ENCODE measurements at regions not wholly inside any gene's neighbourhood (a gene's known extent, or its start where the extent isn't known, plus 50 kb on each side); places are given as distances from the start of the nearest gene placed in this dataset.

DNA sequence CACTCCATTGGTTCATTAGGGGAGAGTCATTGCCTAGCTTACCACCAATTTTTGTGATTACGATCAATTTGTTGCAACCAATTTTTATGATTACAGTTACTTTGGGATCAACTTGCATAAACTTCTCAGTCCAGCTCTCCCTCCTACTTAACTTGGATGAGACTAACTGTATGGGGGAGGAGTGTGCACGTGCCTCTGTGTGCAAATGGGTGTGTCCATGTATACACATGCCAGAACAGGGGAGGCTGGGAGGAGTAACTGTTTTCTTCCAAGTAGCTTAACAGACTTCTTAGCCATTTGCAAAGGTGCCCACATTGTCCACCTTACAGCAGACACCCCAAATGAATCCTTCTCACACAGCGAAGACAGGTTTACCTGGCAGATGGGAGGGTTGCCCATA is 117.7 kb upstream of the VCX3B start:
- Histone ChIP-seq H3K9me3 (no peaks in the 10 kb centered on the region), H3K4me1 (ENCODE audit: low read depth) (no peaks in the 10 kb centered on the region), H3K36me3 (ENCODE audit: low read depth) (no peaks in the 10 kb centered on the region), H3K4me3 (no peak overlapping the region)
- ATAC-seq (no peak), DNase-seq (no peak)
- intact Hi-C loops (cut with DNase I, micrococcal nuclease): no loop called here
- TF ChIP-seq, protein P1, sequence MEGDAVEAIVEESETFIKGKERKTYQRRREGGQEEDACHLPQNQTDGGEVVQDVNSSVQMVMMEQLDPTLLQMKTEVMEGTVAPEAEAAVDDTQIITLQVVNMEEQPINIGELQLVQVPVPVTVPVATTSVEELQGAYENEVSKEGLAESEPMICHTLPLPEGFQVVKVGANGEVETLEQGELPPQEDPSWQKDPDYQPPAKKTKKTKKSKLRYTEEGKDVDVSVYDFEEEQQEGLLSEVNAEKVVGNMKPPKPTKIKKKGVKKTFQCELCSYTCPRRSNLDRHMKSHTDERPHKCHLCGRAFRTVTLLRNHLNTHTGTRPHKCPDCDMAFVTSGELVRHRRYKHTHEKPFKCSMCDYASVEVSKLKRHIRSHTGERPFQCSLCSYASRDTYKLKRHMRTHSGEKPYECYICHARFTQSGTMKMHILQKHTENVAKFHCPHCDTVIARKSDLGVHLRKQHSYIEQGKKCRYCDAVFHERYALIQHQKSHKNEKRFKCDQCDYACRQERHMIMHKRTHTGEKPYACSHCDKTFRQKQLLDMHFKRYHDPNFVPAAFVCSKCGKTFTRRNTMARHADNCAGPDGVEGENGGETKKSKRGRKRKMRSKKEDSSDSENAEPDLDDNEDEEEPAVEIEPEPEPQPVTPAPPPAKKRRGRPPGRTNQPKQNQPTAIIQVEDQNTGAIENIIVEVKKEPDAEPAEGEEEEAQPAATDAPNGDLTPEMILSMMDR (IDR thresholded peaks at IDR 0.05): no peak

DNA sequence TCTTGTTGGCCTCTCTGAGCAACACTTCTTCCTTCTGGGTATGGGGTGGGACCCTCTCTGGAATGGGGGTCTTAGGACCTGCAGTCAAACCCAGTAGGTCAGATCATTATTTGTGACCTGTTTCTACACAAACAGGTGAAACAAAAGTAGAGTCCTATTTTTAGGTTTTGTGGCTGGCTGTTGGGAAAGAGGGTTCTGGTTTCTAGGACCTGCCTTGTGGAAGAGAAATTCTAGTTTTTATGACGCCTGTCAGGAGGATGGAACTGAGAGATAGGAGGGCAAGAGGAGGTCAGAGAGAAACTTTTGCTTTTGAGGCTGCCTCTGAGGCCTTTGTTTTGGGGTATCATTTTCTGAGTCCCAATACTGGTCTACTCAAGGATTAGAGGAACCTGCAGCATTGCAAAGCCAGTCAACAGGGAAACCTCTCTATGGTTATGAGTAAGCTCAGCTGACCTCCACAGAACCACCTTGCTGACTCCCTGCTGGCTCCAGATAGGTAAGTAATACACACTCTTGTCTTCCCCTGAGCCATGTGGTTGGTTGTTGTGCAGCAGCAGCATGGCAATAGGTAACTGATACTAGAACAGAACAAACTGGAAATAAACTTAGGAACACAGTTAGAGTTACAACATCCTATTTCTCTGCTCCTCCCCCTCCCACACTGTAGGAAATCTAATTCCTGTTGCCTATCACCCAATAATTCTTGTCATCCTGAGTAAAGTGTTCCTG is 114.7 kb upstream of the VCX3B start:
- Histone ChIP-seq H3K9me3 (no peaks in the 10 kb centered on the region), H3K4me1 (ENCODE audit: low read depth) (no peaks in the 10 kb centered on the region), H3K36me3 (ENCODE audit: low read depth) (no peaks in the 10 kb centered on the region), H3K4me3 (no peak overlapping the region)
- no peak for DNase-seq
- intact Hi-C loops (cut with DNase I, micrococcal nuclease): no loop called here
- TF ChIP-seq, protein P1 (IDR thresholded peaks at IDR 0.05): no peak
- ATAC-seq: no peak

DNA sequence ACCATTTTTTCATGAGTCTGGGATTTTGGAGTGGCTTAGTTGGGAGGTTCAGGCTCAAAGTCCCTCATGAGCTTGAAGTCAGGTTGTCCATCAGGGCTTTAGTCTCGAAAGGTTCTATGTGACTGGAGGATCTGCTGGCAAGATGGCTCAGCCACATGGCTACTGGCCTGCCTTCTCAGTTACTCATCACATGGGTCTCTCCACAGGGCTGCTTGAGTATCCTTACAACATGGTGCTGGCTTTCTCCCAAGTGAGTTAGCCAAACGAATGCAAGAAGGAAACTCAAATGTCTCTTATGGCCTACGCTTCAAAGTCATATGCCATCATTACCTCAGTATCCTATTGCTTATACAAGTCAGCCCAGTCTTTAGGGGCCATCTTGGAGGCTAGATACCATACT is 106.3 kb upstream of the VCX3B start:
- intact Hi-C loops (cut with DNase I, micrococcal nuclease): no loop called here
- ATAC-seq: no peak

DNA sequence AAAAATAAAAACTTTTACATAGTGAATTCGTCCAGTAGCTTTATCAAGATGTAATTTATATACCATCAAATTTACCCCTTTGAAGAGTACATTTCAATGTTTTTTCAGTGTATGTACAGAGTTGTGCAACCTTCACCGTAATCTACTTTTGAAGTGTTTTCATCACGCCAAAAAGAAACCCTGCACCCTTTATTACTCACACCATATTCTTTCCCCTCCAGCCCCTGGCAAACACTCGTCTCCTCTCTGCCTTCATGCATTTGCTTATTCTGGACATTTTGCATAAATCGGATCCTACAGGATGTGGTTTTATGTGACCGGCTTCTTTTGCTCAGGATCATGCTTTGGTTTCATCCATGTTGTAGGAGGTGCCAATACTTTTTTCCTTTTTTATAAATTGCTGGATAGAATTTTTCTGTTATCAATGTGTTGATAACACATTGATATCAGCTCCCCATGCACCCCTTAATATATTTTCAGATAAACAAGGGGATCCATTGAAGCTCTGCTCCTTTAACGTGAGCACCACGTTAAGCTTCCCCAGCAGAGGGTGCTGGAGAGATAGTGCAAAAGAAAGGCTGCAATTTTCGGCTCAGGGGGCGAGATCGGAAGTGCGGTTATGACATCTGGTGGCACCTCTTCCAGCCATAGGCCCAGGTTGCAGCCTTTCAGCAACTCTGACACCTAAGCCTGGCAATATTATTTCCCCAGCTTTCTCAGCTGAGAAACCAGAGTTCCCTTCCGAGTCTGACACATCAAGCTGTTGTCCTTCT is 100.1 kb upstream of the VCX3B start:
- TF ChIP-seq, protein P1 (IDR thresholded peaks at IDR 0.05): no peak
- ATAC-seq: no peak
- intact Hi-C loops (cut with DNase I, micrococcal nuclease): no loop called here
- Histone ChIP-seq H3K4me1 (ENCODE audit: low read depth) (no peaks in the 10 kb centered on the region), H3K36me3 (ENCODE audit: low read depth) (no peaks in the 10 kb centered on the region), H3K4me3 (no peak overlapping the region), H3K9me3 (no peaks in the 10 kb centered on the region)
- peak in 1 of 3 donors; percentile 17 for DNase-seq

More for the DNA sequence above, 106.3 kb upstream of the VCX3B start:
- TF ChIP-seq, protein P1 (IDR thresholded peaks at IDR 0.05): no peak
- Histone ChIP-seq H3K36me3 (ENCODE audit: low read depth) (no peaks in the 10 kb centered on the region), H3K9me3 (no peaks in the 10 kb centered on the region), H3K4me3 (no peak overlapping the region), H3K4me1 (ENCODE audit: low read depth) (no peaks in the 10 kb centered on the region)
- no peak for DNase-seq

DNA sequence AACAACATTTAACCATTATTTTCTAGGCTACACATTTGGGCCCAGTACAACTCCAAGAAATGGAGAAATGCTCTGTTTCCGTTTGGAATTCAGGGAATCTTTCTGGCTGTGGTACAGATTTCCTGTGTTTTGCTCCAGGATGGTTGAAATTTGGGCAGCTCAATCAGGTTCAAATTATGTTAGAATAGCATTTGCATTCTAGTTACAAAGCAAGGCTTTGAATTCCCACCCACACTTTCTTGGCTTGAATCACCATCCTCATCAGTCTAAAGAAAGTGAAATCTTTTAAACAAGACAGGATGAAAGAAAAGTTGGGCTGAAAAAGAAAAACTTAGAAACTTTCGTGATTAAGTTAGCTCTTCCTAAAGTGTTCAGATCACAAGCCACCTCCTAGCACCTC is 98.1 kb upstream of the VCX3B start:
- H3K4me3 ChIP-seq: no peak overlapping the region
- no peaks in the 10 kb centered on the region for H3K9me3 ChIP-seq
- no peak for DNase-seq
- no peaks in the 10 kb centered on the region for H3K36me3 ChIP-seq (ENCODE audit: low read depth)
- ATAC-seq: no peak
- TF ChIP-seq, protein P1 (IDR thresholded peaks at IDR 0.05): no peak
- H3K4me1 ChIP-seq (ENCODE audit: low read depth): no peaks in the 10 kb centered on the region
- intact Hi-C loops (cut with DNase I, micrococcal nuclease): no loop called here
